Glutamatergic neuron (in vitro differentiated cells): ENCODE measurements at regions not wholly inside any gene's neighbourhood (a gene's known extent, or its start where the extent isn't known, plus 50 kb on each side); places are given as distances from the start of the nearest gene placed in this dataset.

ENCODE experiments used
- DNase-seq: peaks from one replicate; pipeline ENCODE4 v3.0.0; 2022
- H3K27ac Mint-ChIP-seq: one replicate; pipeline ENCODE4 v1.8.0; 2020; ENCODE audit warnings: mild to moderate bottlenecking, mixed read lengths, inconsistent platforms; ENCODE audit not compliant: unreplicated experiment
- H3K27me3 Mint-ChIP-seq: one replicate; pipeline ENCODE4 v1.8.0; 2020; ENCODE audit warnings: mild to moderate bottlenecking, moderate library complexity, mixed read lengths, inconsistent platforms; ENCODE audit not compliant: unreplicated experiment
- H3K36me3 Mint-ChIP-seq: one replicate; pipeline ENCODE4 v1.8.0; 2020; ENCODE audit warnings: mild to moderate bottlenecking, mixed read lengths, inconsistent platforms; ENCODE audit not compliant: unreplicated experiment
- H3K4me1 Mint-ChIP-seq: one replicate; pipeline ENCODE4 v1.8.0; 2020; ENCODE audit warnings: mild to moderate bottlenecking, low read depth, mixed read lengths, inconsistent platforms; ENCODE audit not compliant: unreplicated experiment
- H3K4me3 Mint-ChIP-seq: one replicate; pipeline ENCODE4 v1.8.0; 2020; ENCODE audit warnings: mild to moderate bottlenecking, mixed read lengths, inconsistent platforms; ENCODE audit not compliant: unreplicated experiment
- H3K9me3 Mint-ChIP-seq: one replicate; pipeline ENCODE4 v1.8.0; 2020; ENCODE audit warnings: mild to moderate bottlenecking, moderate library complexity, mixed read lengths, inconsistent platforms; ENCODE audit not compliant: unreplicated experiment
- TF ChIP-seq, protein P1 (sequence below): fragments of 200-600 bp; sonication (generic); IDR thresholded peaks from one replicate; pipeline ENCODE4 v1.5.0; 2021; ENCODE audit not compliant: partially characterized antibody, unreplicated experiment

DNA sequence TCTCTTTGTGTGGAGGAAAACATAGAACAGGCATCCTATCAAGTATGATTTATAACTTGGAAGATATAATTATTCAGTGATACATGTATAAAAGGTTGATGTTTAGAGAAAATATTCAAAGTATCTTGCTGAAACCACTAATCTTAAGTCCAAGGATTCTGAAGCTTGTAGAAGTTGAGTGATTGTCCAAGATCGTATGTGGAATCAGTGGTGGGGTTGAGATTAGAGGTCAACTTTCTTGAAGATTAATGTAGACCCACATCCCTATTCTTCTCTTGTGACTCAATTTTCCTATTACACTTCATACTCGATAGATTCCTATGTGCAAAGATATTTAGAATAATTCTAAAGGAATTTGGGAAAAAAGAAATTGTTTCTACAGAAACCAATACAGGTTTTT, 1565.9 kb upstream of the ACVR2A start:
- Mint-ChIP-seq H3K4me3 (no peak overlapping the region), H3K27ac (no peak overlapping the region), H3K4me1 (peaks cover 8% of the 10 kb centered on the region), H3K36me3 (no peaks in the 10 kb centered on the region), H3K27me3 (no peaks in the 10 kb centered on the region), H3K9me3 (no peaks in the 10 kb centered on the region)
- DNase-seq = no peak
- TF ChIP-seq, protein P1, sequence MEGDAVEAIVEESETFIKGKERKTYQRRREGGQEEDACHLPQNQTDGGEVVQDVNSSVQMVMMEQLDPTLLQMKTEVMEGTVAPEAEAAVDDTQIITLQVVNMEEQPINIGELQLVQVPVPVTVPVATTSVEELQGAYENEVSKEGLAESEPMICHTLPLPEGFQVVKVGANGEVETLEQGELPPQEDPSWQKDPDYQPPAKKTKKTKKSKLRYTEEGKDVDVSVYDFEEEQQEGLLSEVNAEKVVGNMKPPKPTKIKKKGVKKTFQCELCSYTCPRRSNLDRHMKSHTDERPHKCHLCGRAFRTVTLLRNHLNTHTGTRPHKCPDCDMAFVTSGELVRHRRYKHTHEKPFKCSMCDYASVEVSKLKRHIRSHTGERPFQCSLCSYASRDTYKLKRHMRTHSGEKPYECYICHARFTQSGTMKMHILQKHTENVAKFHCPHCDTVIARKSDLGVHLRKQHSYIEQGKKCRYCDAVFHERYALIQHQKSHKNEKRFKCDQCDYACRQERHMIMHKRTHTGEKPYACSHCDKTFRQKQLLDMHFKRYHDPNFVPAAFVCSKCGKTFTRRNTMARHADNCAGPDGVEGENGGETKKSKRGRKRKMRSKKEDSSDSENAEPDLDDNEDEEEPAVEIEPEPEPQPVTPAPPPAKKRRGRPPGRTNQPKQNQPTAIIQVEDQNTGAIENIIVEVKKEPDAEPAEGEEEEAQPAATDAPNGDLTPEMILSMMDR = no peak

DNA sequence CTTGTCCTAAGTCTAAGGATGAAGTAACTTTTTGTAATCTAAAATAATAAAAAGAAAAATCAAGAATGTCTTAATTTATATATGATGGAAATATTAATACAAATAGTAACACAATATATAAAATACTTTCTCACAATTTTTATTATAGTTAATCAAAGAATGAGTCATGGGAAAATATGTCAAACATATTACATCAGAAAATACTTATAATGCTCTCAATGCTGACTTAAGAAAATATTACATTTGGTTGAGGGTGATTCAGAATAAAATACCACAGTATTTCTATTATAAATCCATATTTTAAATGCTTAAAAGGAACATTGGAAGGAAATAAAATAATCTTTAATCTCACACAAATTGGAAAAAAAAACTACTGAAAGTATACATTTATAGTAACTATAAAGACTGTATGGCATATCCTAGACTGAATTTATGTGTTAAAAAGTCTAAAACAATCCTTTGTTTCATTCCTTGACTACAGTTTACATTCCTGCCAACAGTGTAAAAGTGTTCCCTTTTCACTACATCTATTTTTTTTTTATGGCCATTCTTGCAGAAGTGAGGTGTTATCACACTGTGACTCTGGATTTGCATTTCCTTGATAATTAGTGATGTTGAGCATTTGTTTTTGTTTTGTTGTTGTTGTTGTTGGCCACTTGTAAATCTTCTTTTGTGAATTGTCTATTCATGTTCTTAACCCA, 1573.5 kb upstream of the ACVR2A start:
- no peak for DNase-seq
- Mint-ChIP-seq H3K27me3 (no peaks in the 10 kb centered on the region), H3K4me1 (peaks cover 6% of the 10 kb centered on the region), H3K9me3 (no peaks in the 10 kb centered on the region), H3K36me3 (no peaks in the 10 kb centered on the region), H3K4me3 (no peak overlapping the region), H3K27ac (no peak overlapping the region)
- TF ChIP-seq, protein P1 = no peak

DNA sequence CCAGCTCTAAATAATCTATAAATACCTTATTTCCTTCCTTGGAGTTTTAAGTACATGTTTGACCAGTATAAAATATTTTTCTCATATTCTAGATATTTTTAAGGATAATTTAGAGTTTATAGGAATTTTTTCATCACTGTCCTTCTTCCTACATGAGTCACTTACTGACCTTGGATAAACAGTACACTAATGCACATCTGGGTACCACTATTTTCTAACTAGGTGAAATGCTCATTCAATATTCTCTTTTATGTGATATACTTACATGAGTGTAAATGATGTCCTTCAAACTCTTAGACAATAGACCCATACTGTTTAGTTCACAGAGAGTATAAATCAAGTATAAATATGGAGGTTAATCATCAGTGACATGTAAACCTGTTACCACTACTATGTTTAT, 1574.2 kb upstream of the ACVR2A start:
- DNase-seq = no peak
- Mint-ChIP-seq H3K27me3 (no peaks in the 10 kb centered on the region), H3K36me3 (no peaks in the 10 kb centered on the region), H3K4me3 (no peak overlapping the region), H3K4me1 (peaks cover 6% of the 10 kb centered on the region), H3K27ac (no peak overlapping the region), H3K9me3 (no peaks in the 10 kb centered on the region)
- TF ChIP-seq, protein P1 = no peak

DNA sequence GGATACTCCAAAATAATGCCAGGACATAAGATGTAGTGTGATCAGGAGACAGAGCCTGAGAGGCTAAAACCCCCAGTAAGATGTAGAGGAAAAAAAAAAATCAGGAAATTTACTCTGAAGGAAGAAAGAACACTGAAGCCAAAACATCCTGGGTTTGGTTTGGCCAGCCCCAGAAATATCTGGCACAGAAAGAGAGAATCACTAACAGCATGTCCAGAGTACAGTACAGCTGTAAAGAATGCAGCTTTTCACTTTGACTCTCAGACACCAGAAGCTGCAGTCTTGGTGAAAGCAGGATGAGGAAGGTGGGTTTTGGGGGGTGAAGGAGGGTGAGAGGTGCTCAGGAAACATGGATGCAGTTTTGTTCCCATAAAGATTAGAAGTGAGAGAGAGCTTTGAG, 1577.7 kb upstream of the ACVR2A start:
- Mint-ChIP-seq H3K4me1 (no peaks in the 10 kb centered on the region), H3K27me3 (no peaks in the 10 kb centered on the region), H3K27ac (no peak overlapping the region), H3K4me3 (no peak overlapping the region), H3K36me3 (no peaks in the 10 kb centered on the region), H3K9me3 (no peaks in the 10 kb centered on the region)
- TF ChIP-seq, protein P1 = no peak
- no peak for DNase-seq

DNA sequence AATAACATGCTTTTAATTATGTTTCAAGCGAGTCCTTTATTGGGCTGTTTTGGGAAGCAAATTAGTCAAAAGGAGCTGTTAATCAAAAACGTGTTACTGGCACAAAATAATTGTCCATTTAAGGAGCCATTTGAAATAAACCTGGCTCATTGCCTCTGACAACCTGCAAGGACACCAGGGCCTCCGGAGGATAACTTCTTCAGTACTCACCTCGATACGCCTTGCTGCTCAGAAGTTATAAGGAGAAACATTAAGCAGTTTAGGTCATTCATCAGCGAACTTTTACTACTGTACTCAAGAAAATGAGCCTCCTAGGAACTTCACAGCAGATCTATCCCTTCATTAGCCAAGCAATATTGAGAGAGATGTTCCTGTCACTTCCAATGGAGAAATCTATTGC, 1579.2 kb upstream of the ACVR2A start:
- TF ChIP-seq, protein P1 = no peak
- no peaks in the 10 kb centered on the region for H3K27me3 Mint-ChIP-seq
- no peak overlapping the region for H3K4me3 Mint-ChIP-seq
- H3K27ac Mint-ChIP-seq = no peak overlapping the region
- no peaks in the 10 kb centered on the region for H3K4me1 Mint-ChIP-seq
- no peak for DNase-seq
- no peaks in the 10 kb centered on the region for H3K9me3 Mint-ChIP-seq
- no peaks in the 10 kb centered on the region for H3K36me3 Mint-ChIP-seq
